Thoracic aorta (tissue), 2 donors: ENCODE measurements at regions not wholly inside any gene's neighbourhood (a gene's known extent, or its start where the extent isn't known, plus 50 kb on each side); places are given as distances from the start of the nearest gene placed in this dataset.

Experiments
- ATAC-seq: fragments of 150-250 bp; one replicate; pipeline ENCODE4 v1.8.0; 2017; ENCODE audit warnings: low read depth; ENCODE audit not compliant: insufficient number of reproducible peaks, low FRiP score
- DNase-seq: peaks from one replicate; pipeline ENCODE4 v3.0.0-alpha.2; 2020; ENCODE audit warnings: low spot score
- H3K27ac ChIP-seq, 2 donors: fragments of 200-600 bp; sonication (generic); 1 replicate in 1 of 2; 2 replicates in 1 of 2; pipeline ENCODE4 v1.5.1; 2016; ENCODE audit warnings: mild to moderate bottlenecking in 2 of 2, moderate library complexity in 2 of 2
- H3K27me3 ChIP-seq: fragments of 200-600 bp; sonication (generic); replicated peaks from 2 replicates; pipeline ENCODE4 v1.6.0; 2016; ENCODE audit warnings: mild to moderate bottlenecking; ENCODE audit not compliant: insufficient read depth
- H3K36me3 ChIP-seq: fragments of 200-600 bp; sonication (generic); one replicate; pipeline ENCODE4 v1.5.1; 2016
- H3K4me1 ChIP-seq, 2 donors: fragments of 200-600 bp; sonication (generic); 1 replicate in 1 of 2; 2 replicates in 1 of 2; pipeline versions ENCODE4 v1.5.1 to v1.6.0; 2016; ENCODE audit warnings: low read depth in 2 of 2, mild to moderate bottlenecking in 1 of 2; ENCODE audit not compliant: control insufficient read depth in 1 of 2
- H3K4me3 ChIP-seq: fragments of 200-600 bp; sonication (generic); 2 replicates; pipeline ENCODE4 v1.5.1; 2016; ENCODE audit warnings: mild to moderate bottlenecking
- H3K9me3 ChIP-seq: fragments of 200-600 bp; sonication (generic); 2 replicates; pipeline ENCODE4 v1.5.1; 2016
- CTCF ChIP-seq: fragments of 200-600 bp; sonication (generic); IDR thresholded peaks from one replicate; pipeline ENCODE4 v1.5.1; 2019; ENCODE audit warnings: antibody characterized with exemption

- Histone ChIP-seq H3K27ac (no peak overlapping the region), H3K36me3 (no peaks in the 10 kb centered on the region), H3K27me3 (no peaks in the 10 kb centered on the region), H3K9me3 (no peaks in the 10 kb centered on the region), H3K4me1 (no peaks in the 10 kb centered on the region), H3K4me3 (no peak overlapping the region)
- TF ChIP-seq CTCF: no peak
- no peak for ATAC-seq
- no peak for DNase-seq
These were observed 68.0 kb upstream of the INSIG1 start for GRCh38 chr7:155229548-155230168.

- ATAC-seq: no peak
- no peaks in the 10 kb centered on the region for H3K4me1 ChIP-seq
- no peak overlapping the region for H3K27ac ChIP-seq
- no peaks in the 10 kb centered on the region for H3K36me3 ChIP-seq
- no peak for TF ChIP-seq CTCF
- no peaks in the 10 kb centered on the region for H3K27me3 ChIP-seq
- no peaks in the 10 kb centered on the region for H3K9me3 ChIP-seq
- H3K4me3 ChIP-seq: no peak overlapping the region
- no peak for DNase-seq
These were observed 67.5 kb upstream of the INSIG1 start for GRCh38 chr7:155230169-155230593.

- Histone ChIP-seq H3K36me3 (no peaks in the 10 kb centered on the region), H3K4me3 (no peak overlapping the region), H3K4me1 (no peaks in the 10 kb centered on the region), H3K27me3 (no peaks in the 10 kb centered on the region), H3K9me3 (no peaks in the 10 kb centered on the region), H3K27ac (no peak overlapping the region)
- DNase-seq (no peak), ATAC-seq (no peak)
- no peak for TF ChIP-seq CTCF
These were observed 66.4 kb upstream of the INSIG1 start for GRCh38 chr7:155231241-155231800.

- DNase-seq (no peak), ATAC-seq (no peak)
- H3K4me1 ChIP-seq: no peaks in the 10 kb centered on the region
- H3K27ac ChIP-seq: no peak overlapping the region
- H3K36me3 ChIP-seq: no peaks in the 10 kb centered on the region
- H3K9me3 ChIP-seq: no peaks in the 10 kb centered on the region
- TF ChIP-seq CTCF: no peak
- H3K4me3 ChIP-seq: no peak overlapping the region
- no peaks in the 10 kb centered on the region for H3K27me3 ChIP-seq
These were observed 65.7 kb upstream of the INSIG1 start for GRCh38 chr7:155231941-155232340.

GRCh38 chr7:155232911-155233310, 64.8 kb upstream of the INSIG1 start:
- H3K36me3 ChIP-seq: no peaks in the 10 kb centered on the region
- no peak overlapping the region for H3K4me3 ChIP-seq
- no peaks in the 10 kb centered on the region for H3K9me3 ChIP-seq
- no peak for DNase-seq
- TF ChIP-seq CTCF: no peak
- no peaks in the 10 kb centered on the region for H3K4me1 ChIP-seq
- H3K27ac ChIP-seq: no peak overlapping the region
- no peaks in the 10 kb centered on the region for H3K27me3 ChIP-seq
- ATAC-seq: no peak
